H1 (cell line): ENCODE measurements at regions not wholly inside any gene's neighbourhood (a gene's known extent, or its start where the extent isn't known, plus 50 kb on each side); places are given as distances from the start of the nearest gene placed in this dataset.

Experiments
- CTCF ChIA-PET: fragments of 300-600 bp; sonication (Branson Sonifier 250); formaldehyde crosslinking; loops from one replicate; lab custom pipeline; 2021; ENCODE audit not compliant: partially characterized antibody; lab: Charles Lee
- POLR2A ChIA-PET: fragments of 300-600 bp; sonication (Branson Sonifier 250); formaldehyde crosslinking; loops from one replicate; lab custom pipeline; 2021; ENCODE audit warnings: inconsistent platforms; ENCODE audit not compliant: partially characterized antibody; lab: Charles Lee
- DNase-seq, 2 experiments: peaks; one replicate each; pipeline versions ENCODE4 v3.0.0 to v3.0.0-alpha.2; 2010 to 2022; ENCODE audit warnings: low spot score in 2 of 2, low read depth in 1 of 2, mixed read lengths in 1 of 2
- FAIRE-seq: peaks from 2 replicates; lab custom pipeline; 2011; peaks lifted over from hg19 to GRCh38; lab: Jason Lieb, UNC
- H2AFZ ChIP-seq: 2 replicates; pipeline ENCODE4 v1.8.1; 2012; ENCODE audit warnings: low read length, inconsistent platforms
- H2AK5ac ChIP-seq: 2 replicates; pipeline ENCODE4 v1.6.1; 2013; ENCODE audit warnings: low read depth, low read length
- H2BK120ac ChIP-seq: replicated peaks from 2 replicates; pipeline ENCODE3; 2013; ENCODE audit warnings: low read depth, low read length, inconsistent platforms
- H2BK12ac ChIP-seq: 2 replicates; pipeline ENCODE4 v1.6.1; 2013; ENCODE audit warnings: low read depth, low read length
- H2BK15ac ChIP-seq: 2 replicates; pipeline ENCODE4 v1.6.1; 2013; ENCODE audit warnings: low read length
- H2BK20ac ChIP-seq: 2 replicates; pipeline ENCODE4 v1.6.1; 2013; ENCODE audit warnings: low read length
- H2BK5ac ChIP-seq: 2 replicates; pipeline ENCODE4 v1.6.1; 2013; ENCODE audit warnings: low read depth, low read length
- H3K14ac ChIP-seq: 2 replicates; pipeline ENCODE4 v1.6.1; 2013; ENCODE audit warnings: inconsistent platforms; ENCODE audit not compliant: insufficient read length
- H3K18ac ChIP-seq: 2 replicates; pipeline ENCODE4 v1.6.1; 2013; ENCODE audit warnings: low read length; ENCODE audit errors: extremely low read depth
- H3K23ac ChIP-seq: 2 replicates; pipeline ENCODE4 v1.6.1; 2013; ENCODE audit warnings: inconsistent platforms; ENCODE audit not compliant: insufficient read length
- H3K23me2 ChIP-seq: 2 replicates; pipeline ENCODE4 v1.6.1; 2013; ENCODE audit warnings: low read depth, low read length
- H3K27ac ChIP-seq: 2 replicates; pipeline ENCODE4 v1.6.1; 2011; ENCODE audit warnings: low read depth, low read length, inconsistent platforms
- H3K27me3 ChIP-seq, 4 experiments: replicated peaks in 1 of 4; 1 replicate in 1 of 4; 2 replicates in 3 of 4; pipeline versions ENCODE4 v1.6.1 to v1.8.1; 2011 to 2013; ENCODE audit warnings: low read length in 3 of 4, mild to moderate bottlenecking in 3 of 4, inconsistent platforms in 2 of 4, mixed read lengths in 2 of 4, moderate library complexity in 1 of 4; ENCODE audit not compliant: control insufficient read depth in 3 of 4, insufficient read depth in 3 of 4; ENCODE audit errors: extremely low read depth in 1 of 4
- H3K36me3 ChIP-seq, 4 experiments: 2 replicates each; pipeline versions ENCODE4 v1.6.1 to v1.8.1; 2011 to 2013; ENCODE audit warnings: mild to moderate bottlenecking in 4 of 4, low read length in 3 of 4, moderate library complexity in 2 of 4, control low read depth in 1 of 4, inconsistent platforms in 1 of 4; ENCODE audit not compliant: insufficient read depth in 4 of 4, control insufficient read depth in 2 of 4
- H3K4ac ChIP-seq: replicated peaks from 2 replicates; pipeline ENCODE3; 2013; ENCODE audit warnings: low read length, low read depth, mixed read lengths, inconsistent platforms; ENCODE audit not compliant: insufficient read length
- H3K4me1 ChIP-seq, 4 experiments: replicated peaks in 1 of 4; 1 replicate in 1 of 4; 2 replicates in 3 of 4; pipeline versions ENCODE4 v1.6.1 to v1.8.1; 2011 to 2013; ENCODE audit warnings: low read length in 3 of 4, inconsistent platforms in 2 of 4, mixed read lengths in 1 of 4; ENCODE audit not compliant: insufficient read depth in 4 of 4, control insufficient read depth in 3 of 4
- H3K4me2 ChIP-seq, 2 experiments: 2 replicates each; pipeline versions ENCODE4 v1.6.1 to v1.8.1; 2011 to 2013; ENCODE audit warnings: low read depth in 2 of 2, low read length in 2 of 2, control low read depth in 1 of 2, inconsistent platforms in 1 of 2, mild to moderate bottlenecking in 1 of 2; ENCODE audit not compliant: insufficient read depth in 1 of 2
- H3K4me3 ChIP-seq, 4 experiments: fragments of 200-600, 300-600 bp in 1 of 4; sonication (generic), shearing (Covaris generic), sonication (Bioruptor Twin) in 1 of 4; 2 replicates each; pipeline versions ENCODE4 v1.5.1 to v1.8.1; 2011 to 2016; ENCODE audit warnings: low read length in 4 of 4, low read depth in 3 of 4, control low read depth in 2 of 4, inconsistent platforms in 2 of 4, mild to moderate bottlenecking in 2 of 4, mixed read lengths in 1 of 4, moderate library complexity in 1 of 4; ENCODE audit not compliant: insufficient read depth in 2 of 4; ENCODE audit errors: extremely low read depth in 1 of 4
- H3K56ac ChIP-seq: replicated peaks from 2 replicates; pipeline ENCODE3; 2013; ENCODE audit warnings: low read depth, mild to moderate bottlenecking, mixed read lengths, low read length, inconsistent platforms; ENCODE audit not compliant: insufficient read length
- H3K79me1 ChIP-seq: 2 replicates; pipeline ENCODE4 v1.6.1; 2013; ENCODE audit warnings: low read depth, low read length, control low read depth
- H3K79me2 ChIP-seq, 2 experiments: 2 replicates each; pipeline versions ENCODE4 v1.6.1 to v1.8.1; 2012 to 2013; ENCODE audit warnings: low read length in 2 of 2, mild to moderate bottlenecking in 2 of 2, inconsistent platforms in 1 of 2; ENCODE audit not compliant: insufficient read depth in 2 of 2, control insufficient read depth in 1 of 2
- H3K9ac ChIP-seq, 4 experiments: replicated peaks in 1 of 4; 1 replicate in 1 of 4; 2 replicates in 3 of 4; pipeline versions ENCODE4 v1.6.1 to v1.8.1; 2011 to 2013; ENCODE audit warnings: low read depth in 3 of 4, low read length in 3 of 4, control low read depth in 2 of 4, mild to moderate bottlenecking in 2 of 4, moderate library complexity in 2 of 4, inconsistent platforms in 1 of 4; ENCODE audit errors: extremely low read depth in 1 of 4
- H3K9me3 ChIP-seq, 2 experiments: 2 replicates each; pipeline versions ENCODE4 v1.6.1 to v1.8.1; 2012 to 2013; ENCODE audit warnings: mild to moderate bottlenecking in 2 of 2, moderate library complexity in 2 of 2, control low read depth in 1 of 2, inconsistent platforms in 1 of 2, low read depth in 1 of 2, low read length in 1 of 2, mixed read lengths in 1 of 2; ENCODE audit not compliant: insufficient read depth in 2 of 2
- H4K20me1 ChIP-seq, 2 experiments: replicated peaks in 1 of 2; 2 replicates each; pipeline versions ENCODE3 to v1.8.1; 2011 to 2013; ENCODE audit warnings: inconsistent platforms in 2 of 2, low read length in 2 of 2, mild to moderate bottlenecking in 1 of 2; ENCODE audit not compliant: insufficient read depth in 2 of 2, control insufficient read depth in 1 of 2
- H4K5ac ChIP-seq: 2 replicates; pipeline ENCODE4 v1.6.1; 2013; ENCODE audit warnings: low read length, low read depth, mixed read lengths, inconsistent platforms; ENCODE audit not compliant: insufficient read length
- H4K8ac ChIP-seq: 2 replicates; pipeline ENCODE4 v1.8.0; 2013; ENCODE audit warnings: mild to moderate bottlenecking, moderate library complexity, low read length, inconsistent platforms; ENCODE audit not compliant: insufficient read depth; ENCODE audit errors: extremely low read depth
- H4K91ac ChIP-seq: replicated peaks from 2 replicates; pipeline ENCODE3; 2013; ENCODE audit warnings: low read length, mixed read lengths, inconsistent platforms; ENCODE audit not compliant: insufficient read length
- SIX5 ChIP-seq: IDR thresholded peaks from 2 replicates; pipeline ENCODE4 v1.6.1; 2011; ENCODE audit warnings: mild to moderate bottlenecking, low read depth, low read length
- TEAD4 ChIP-seq: IDR thresholded peaks from 2 replicates; pipeline ENCODE4 v1.6.1; 2012; ENCODE audit warnings: low read depth, low read length, inconsistent platforms, mixed read lengths
- whole genome bisulfite sequencing, 2 experiments: shearing (Covaris generic) in 1 of 2; methylation state at CpG; one replicate each; pipeline versions ENCODE4 v1.1.6 to v1.1.7; 2013 to 2015; ENCODE audit warnings: low lambda C conversion rate in 2 of 2, mixed read lengths in 2 of 2, inconsistent platforms in 1 of 2, low coverage in 1 of 2, missing lambda C conversion rate in 1 of 2; ENCODE audit not compliant: insufficient replicate concordance in 2 of 2, insufficient coverage in 1 of 2, insufficient read length in 1 of 2; ENCODE audit errors: extremely low coverage in 1 of 2, missing lambda C conversion rate in 1 of 2; 5-methylcytosine and 5-hydroxymethylcytosine counted together

DNA sequence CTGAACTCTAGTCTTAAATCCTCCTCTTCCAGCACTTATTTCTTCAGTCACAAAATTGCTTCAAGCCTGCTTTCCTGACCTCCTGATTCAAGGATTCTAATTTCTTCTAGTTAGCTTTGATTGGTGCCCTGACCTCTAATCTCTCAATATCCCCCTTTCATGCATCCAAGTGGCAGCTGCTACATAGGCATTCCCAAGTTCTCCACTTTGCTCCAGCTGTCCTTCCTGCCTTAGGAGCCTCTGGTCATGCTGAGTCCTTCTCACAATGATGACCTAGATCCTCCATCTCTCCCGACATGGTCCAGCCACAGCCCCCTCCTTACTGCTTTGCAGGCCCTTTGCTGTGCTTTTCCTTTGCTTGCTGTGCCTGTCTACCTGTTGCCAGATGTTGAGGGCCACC, 347.8 kb upstream of the C2CD4B start:
- Histone ChIP-seq H4K8ac (no peak overlapping the region; the same call in 1 of the 2 replicates), H3K9ac (no peak overlapping the region), H3K79me2 (no peaks in the 10 kb centered on the region), H2AK5ac (no peak overlapping the region), H2BK15ac (no peak overlapping the region), H3K14ac (no peak overlapping the region), H2BK20ac (no peak overlapping the region), H2BK5ac (no peak overlapping the region), H3K79me1 (peaks cover 4% of the 10 kb centered on the region; the same call in 1 of the 2 replicates), H3K27ac (no peak overlapping the region), H3K4me3 (no peak overlapping the region), H4K91ac (no peak overlapping the region), H2BK12ac (no peak overlapping the region), H3K56ac (no peak overlapping the region), H2AFZ (no peak overlapping the region), H3K9me3 (no peaks in the 10 kb centered on the region), H2BK120ac (no peak overlapping the region), H3K4ac (no peak overlapping the region), H3K18ac (no peak overlapping the region), H3K23ac (no peak overlapping the region), H3K36me3 (no peaks in the 10 kb centered on the region), H3K23me2 (no peaks in the 10 kb centered on the region), H3K4me2 (no peak overlapping the region), H3K4me1 (peaks cover 0 to 6% (median 3%) of the 10 kb centered on the region in 4 experiments; a peak in 5 of 7 replicates), H4K5ac (no peak overlapping the region), H3K27me3 (no peaks in the 10 kb centered on the region), H4K20me1 (no peaks in the 10 kb centered on the region)
- CTCF ChIA-PET: interaction anchor here (1.1 to 1.6 kb wide), 3 partner anchors 21 to 168 kb away, joined by 3 to 9 read pairs (median 3); no protein-coding TSS in a partner anchor
- 82% methylated on average over 1 of the region's 1 CpG; no CpG with 5 or more reads in 1 of the 2 experiments for WGBS, 2 experiments
- FAIRE-seq (no peak), DNase-seq (no peak)
- POLR2A ChIA-PET: interaction anchor here (0.6 kb wide), 1 partner anchor 8 kb away, joined by 3 read pairs; no protein-coding TSS in a partner anchor
- TF ChIP-seq TEAD4: no peak
- no peak for TF ChIP-seq SIX5
